HCT116 (cell line): ENCODE measurements at regions not wholly inside any gene's neighbourhood (a gene's known extent, or its start where the extent isn't known, plus 50 kb on each side); places are given as distances from the start of the nearest gene placed in this dataset.

Source experiments
- CTCF ChIP-seq, 3 experiments: fragments of 200-600 bp in 1 of 3; sonication (generic) in 1 of 3; IDR thresholded peaks in 2 of 3; conservative IDR thresholded peaks in 1 of 3; 2 replicates each; pipeline ENCODE4 v1.5.1; 2012 to 2017; ENCODE audit warnings: low read depth in 2 of 3, low read length in 2 of 3, antibody characterized with exemption in 1 of 3, borderline replicate concordance in 1 of 3, control low read depth in 1 of 3, mild to moderate bottlenecking in 1 of 3, mixed read lengths in 1 of 3, mixed run types in 1 of 3, moderate library complexity in 1 of 3; ENCODE audit not compliant: insufficient read depth in 1 of 3
- POLR2A ChIP-seq: IDR thresholded peaks from 2 replicates; pipeline ENCODE4 v1.7.0; 2011; ENCODE audit warnings: borderline replicate concordance; ENCODE audit not compliant: insufficient read depth, insufficient read length; ENCODE audit errors: extremely low read depth

- no peak for TF ChIP-seq POLR2A
- no peak for TF ChIP-seq CTCF (IDR thresholded peaks at IDR 0.05 in 2 of 3, conservative IDR thresholded peaks at IDR 0.05 in 1 of 3; ENCODE audit: borderline replicate concordance in 1 of 3, insufficient read depth in 1 of 3, low read depth in 2 of 3, low read length in 2 of 3)
Measured at GRCh38 chr16:55000595-55000994, 69.9 kb downstream of the IRX5 start.
